Upper lobe of left lung (tissue), 6 donors: ENCODE measurements at regions not wholly inside any gene's neighbourhood (a gene's known extent, or its start where the extent isn't known, plus 50 kb on each side); places are given as distances from the start of the nearest gene placed in this dataset.

ENCODE experiments used
- ATAC-seq, 2 donors: fragments of 200-7000 bp; cut with Tn5 transposase; one replicate each; pipeline ENCODE4 v1.9.1; 2022; ENCODE audit warnings: mild to moderate bottlenecking in 2 of 2, moderate library complexity in 2 of 2; ENCODE audit not compliant: low FRiP score in 2 of 2
- DNase-seq, 2 donors: peaks; one replicate each; pipeline ENCODE4 v3.0.0-alpha.2; 2019 to 2020
- H3K27ac ChIP-seq, 4 donors: fragments of 200-600 bp; sonication (generic); one replicate each; pipeline ENCODE4 v1.5.1; 2016 to 2019
- H3K27me3 ChIP-seq, 4 donors: fragments of 200-600 bp; sonication (generic); one replicate each; pipeline ENCODE4 v1.5.1; 2017 to 2019
- H3K36me3 ChIP-seq, 4 donors: fragments of 200-600 bp; sonication (generic); one replicate each; pipeline ENCODE4 v1.5.1; 2016 to 2019
- H3K4me1 ChIP-seq, 4 donors: fragments of 200-600 bp; sonication (generic); one replicate each; pipeline ENCODE4 v1.5.1; 2018 to 2019
- H3K4me3 ChIP-seq, 4 donors: fragments of 200-600 bp; sonication (generic); one replicate each; pipeline ENCODE4 v1.5.1; 2017 to 2019; ENCODE audit warnings: mild to moderate bottlenecking in 2 of 4, moderate library complexity in 1 of 4
- H3K9me3 ChIP-seq, 4 donors: fragments of 200-600 bp; sonication (generic); one replicate each; pipeline ENCODE4 v1.5.1; 2018 to 2019
- CTCF ChIP-seq, 6 experiments: fragments of 450-650 bp in 4 of 6; fragments of 200-600 bp in 2 of 6; sonication (generic) in 2 of 6; IDR thresholded peaks; one replicate each; pipeline ENCODE4 v1.5.1; 2016 to 2019; ENCODE audit warnings: antibody characterized with exemption in 6 of 6
- EP300 ChIP-seq, 4 donors: sonication (generic); formaldehyde crosslinking; IDR thresholded peaks; one replicate each; pipeline ENCODE4 v1.5.1; 2017; ENCODE audit warnings: antibody characterized with exemption in 4 of 4, control low read depth in 2 of 4
- POLR2A ChIP-seq, 4 donors: fragments of 450-650 bp; IDR thresholded peaks; one replicate each; pipeline ENCODE4 v1.5.1; 2016 to 2017; ENCODE audit warnings: antibody characterized with exemption in 4 of 4, mild to moderate bottlenecking in 2 of 4
- POLR2AphosphoS5 ChIP-seq, 2 donors: sonication (generic); formaldehyde crosslinking; IDR thresholded peaks; one replicate each; pipeline ENCODE4 v1.5.1; 2017; ENCODE audit warnings: antibody characterized with exemption in 2 of 2
- WGBS, 2 donors: methylation state at CpG; one replicate each; pipeline ENCODE4 v1.1.5; 2017 to 2018; 5-methylcytosine and 5-hydroxymethylcytosine counted together
- donor health status: DM: no; HTN: no; CAD: no; lungs with moderate emphysema.
- donor health status: DM: no; HTN: yes; CAD: no; lungs with severe emphysema.

GRCh38 chrY:17053041-17053440 lies 827.0 kb downstream of the CDY2B start:
- H3K4me1 ChIP-seq = no peaks in the 10 kb centered on the region
- H3K36me3 ChIP-seq = no peaks in the 10 kb centered on the region
- TF ChIP-seq EP300 (IDR thresholded peaks at IDR 0.05) = no peak
- TF ChIP-seq POLR2AphosphoS5 (IDR thresholded peaks at IDR 0.05) = no peak
- TF ChIP-seq POLR2A (IDR thresholded peaks at IDR 0.05) = no peak
- TF ChIP-seq CTCF (IDR thresholded peaks at IDR 0.05) = no peak
- no peak overlapping the region for H3K27ac ChIP-seq
- DNase-seq (no peak), ATAC-seq (no peak)
- no peaks in the 10 kb centered on the region for H3K9me3 ChIP-seq
- no peaks in the 10 kb centered on the region for H3K27me3 ChIP-seq
- no peak overlapping the region for H3K4me3 ChIP-seq

GRCh38 chrY:17050374-17050773 lies 829.6 kb downstream of the CDY2B start:
- ATAC-seq (no peak), DNase-seq (no peak)
- H3K9me3 ChIP-seq = no peaks in the 10 kb centered on the region
- no peak overlapping the region for H3K4me3 ChIP-seq
- H3K27ac ChIP-seq = no peak overlapping the region
- no peaks in the 10 kb centered on the region for H3K4me1 ChIP-seq
- TF ChIP-seq POLR2A (IDR thresholded peaks at IDR 0.05) (no peak), CTCF (IDR thresholded peaks at IDR 0.05) (no peak)
- no peaks in the 10 kb centered on the region for H3K27me3 ChIP-seq
- 69% methylated on average over 2 of the region's 2 CpGs; no CpG with 5 or more reads in 1 of the 2 donors for WGBS, 2 donors
- H3K36me3 ChIP-seq = no peaks in the 10 kb centered on the region

DNA sequence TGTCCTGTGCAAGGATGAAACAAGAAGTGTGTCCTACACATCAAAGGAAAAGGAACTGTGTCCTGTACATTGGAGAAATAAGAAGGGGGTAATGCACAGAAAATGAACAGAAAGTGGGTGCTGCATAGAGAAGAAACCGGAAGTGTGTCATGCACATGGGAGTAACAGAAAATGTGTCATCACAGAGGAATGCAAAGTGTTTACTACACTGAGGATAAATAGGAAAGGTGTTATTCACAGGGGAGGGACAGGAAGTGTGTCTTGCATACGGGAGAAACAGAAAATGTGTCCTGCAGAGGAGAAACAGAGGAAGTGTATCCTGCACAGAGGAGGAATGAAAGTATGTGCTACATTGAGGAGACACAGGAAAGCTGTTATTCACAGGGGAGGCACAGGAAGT lies 834.9 kb downstream of the CDY2B start:
- no peak for ATAC-seq
- 53% methylated on average over 2 of the region's 2 CpGs; no CpG with 5 or more reads in 1 of the 2 donors for WGBS, 2 donors
- Histone ChIP-seq H3K36me3 (no peaks in the 10 kb centered on the region), H3K27me3 (no peaks in the 10 kb centered on the region), H3K4me1 (no peaks in the 10 kb centered on the region), H3K9me3 (no peaks in the 10 kb centered on the region), H3K4me3 (no peak overlapping the region), H3K27ac (no peak overlapping the region)
- DNase-seq = no peak
- no peak for TF ChIP-seq POLR2A (IDR thresholded peaks at IDR 0.05)
- TF ChIP-seq POLR2AphosphoS5 (IDR thresholded peaks at IDR 0.05) = no peak
- TF ChIP-seq EP300 (IDR thresholded peaks at IDR 0.05) = no peak
- TF ChIP-seq CTCF (IDR thresholded peaks at IDR 0.05) = no peak

GRCh38 chrY:17044723-17045122 lies 835.3 kb downstream of the CDY2B start:
- Histone ChIP-seq H3K9me3 (no peaks in the 10 kb centered on the region), H3K27ac (no peak overlapping the region), H3K4me1 (no peaks in the 10 kb centered on the region), H3K27me3 (no peaks in the 10 kb centered on the region), H3K36me3 (no peaks in the 10 kb centered on the region), H3K4me3 (no peak overlapping the region)
- 61% methylated on average over 4 of the region's 4 CpGs; no CpG with 5 or more reads in 1 of the 2 donors for WGBS, 2 donors
- no peak for ATAC-seq
- TF ChIP-seq POLR2A (IDR thresholded peaks at IDR 0.05) (no peak), POLR2AphosphoS5 (IDR thresholded peaks at IDR 0.05) (no peak), EP300 (IDR thresholded peaks at IDR 0.05) (no peak), CTCF (IDR thresholded peaks at IDR 0.05) (no peak)
- DNase-seq = no peak

GRCh38 chrY:17044272-17044671 lies 835.7 kb downstream of the CDY2B start:
- H3K36me3 ChIP-seq = no peaks in the 10 kb centered on the region
- TF ChIP-seq POLR2A (IDR thresholded peaks at IDR 0.05) (no peak), POLR2AphosphoS5 (IDR thresholded peaks at IDR 0.05) (no peak), CTCF (IDR thresholded peaks at IDR 0.05) (no peak), EP300 (IDR thresholded peaks at IDR 0.05) (no peak)
- no peak overlapping the region for H3K27ac ChIP-seq
- no peaks in the 10 kb centered on the region for H3K27me3 ChIP-seq
- DNase-seq (no peak), ATAC-seq (no peak)
- no peak overlapping the region for H3K4me3 ChIP-seq
- 53% methylated on average over 3 of the region's 3 CpGs; no CpG with 5 or more reads in 1 of the 2 donors for WGBS, 2 donors
- no peaks in the 10 kb centered on the region for H3K4me1 ChIP-seq
- H3K9me3 ChIP-seq = no peaks in the 10 kb centered on the region
